ENCODE measurements at regions not wholly inside any gene's neighbourhood (a gene's known extent, or its start where the extent isn't known, plus 50 kb on each side); places are given as distances from the start of the nearest gene placed in this dataset.
"Not testable (repeated sequence)": the region's sequence is repeated elsewhere in the genome, so short reads cannot be mapped to it uniquely, and the experiment has no call there.

- not testable (repeated sequence) for DNase-seq, H3K36me3 Mint-ChIP-seq, H3K9me3 Mint-ChIP-seq
- H3K27ac Mint-ChIP-seq, result peak overlapping the region; percentile 86
- H3K4me1 Mint-ChIP-seq, result peaks cover 40% of the 10 kb centered on the region
- H3K27me3 Mint-ChIP-seq, result peaks cover 13% of the 10 kb centered on the region
- H3K4me3 Mint-ChIP-seq, result peak overlapping the region; percentile 89
Observed at GRCh38 chr2:131681611-131682121, 154.0 kb downstream of the CCDC74A start.

- Mint-ChIP-seq H3K9me3 (no peaks in the 10 kb centered on the region), H3K27ac (peak overlapping the region; percentile 86), H3K36me3 (peaks cover 11% of the 10 kb centered on the region), H3K4me1 (peaks cover 40% of the 10 kb centered on the region), H3K27me3 (peaks cover 6% of the 10 kb centered on the region), H3K4me3 (peak overlapping the region; percentile 89)
- peak; percentile 81 for DNase-seq
Observed at GRCh38 chr2:131682122-131682944, 154.6 kb downstream of the CCDC74A start.

GRCh38 chr2:131682945-131683330 is 155.2 kb downstream of the CCDC74A start:
- Mint-ChIP-seq H3K4me3 (peak overlapping the region; percentile 89), H3K36me3 (peaks cover 17% of the 10 kb centered on the region), H3K4me1 (peaks cover 37% of the 10 kb centered on the region), H3K27ac (peak overlapping the region; percentile 86)
- not testable (repeated sequence) for DNase-seq, H3K27me3 Mint-ChIP-seq, H3K9me3 Mint-ChIP-seq

- H3K4me1 Mint-ChIP-seq, result peaks cover 37% of the 10 kb centered on the region
- H3K27ac Mint-ChIP-seq, H3K9me3 Mint-ChIP-seq, H3K27me3 Mint-ChIP-seq, DNase-seq: not testable (repeated sequence)
- H3K36me3 Mint-ChIP-seq, result peaks cover 30% of the 10 kb centered on the region
- peak overlapping the region; percentile 7 for H3K4me3 Mint-ChIP-seq
Observed at GRCh38 chr2:131684631-131685316, 157.1 kb downstream of the CCDC74A start.

- H3K4me3 Mint-ChIP-seq, H3K27me3 Mint-ChIP-seq, H3K27ac Mint-ChIP-seq, H3K9me3 Mint-ChIP-seq, DNase-seq: not testable (repeated sequence)
- Mint-ChIP-seq H3K4me1 (peaks cover 29% of the 10 kb centered on the region), H3K36me3 (peaks cover 45% of the 10 kb centered on the region)
Observed at GRCh38 chr2:131686164-131686893, 158.6 kb downstream of the CCDC74A start.

- Mint-ChIP-seq H3K4me1 (peaks cover 26% of the 10 kb centered on the region), H3K36me3 (peaks cover 50% of the 10 kb centered on the region)
- H3K27ac Mint-ChIP-seq, H3K9me3 Mint-ChIP-seq, DNase-seq, H3K4me3 Mint-ChIP-seq, H3K27me3 Mint-ChIP-seq: not testable (repeated sequence)
Observed at GRCh38 chr2:131686894-131687238, 159.2 kb downstream of the CCDC74A start.

- H3K27ac Mint-ChIP-seq, H3K9me3 Mint-ChIP-seq, H3K4me3 Mint-ChIP-seq, DNase-seq, H3K27me3 Mint-ChIP-seq: not testable (repeated sequence)
- H3K4me1 Mint-ChIP-seq, result peaks cover 16% of the 10 kb centered on the region
- peaks cover 60% of the 10 kb centered on the region for H3K36me3 Mint-ChIP-seq
Observed at GRCh38 chr2:131689066-131689465, 161.4 kb downstream of the CCDC74A start.

GRCh38 chr2:131711268-131711667 is 183.6 kb downstream of the CCDC74A start:
- not testable (repeated sequence) for H3K27ac Mint-ChIP-seq, H3K4me3 Mint-ChIP-seq, H3K4me1 Mint-ChIP-seq, DNase-seq, H3K36me3 Mint-ChIP-seq, H3K27me3 Mint-ChIP-seq, H3K9me3 Mint-ChIP-seq

- H3K27me3 Mint-ChIP-seq, H3K4me3 Mint-ChIP-seq, H3K4me1 Mint-ChIP-seq, DNase-seq, H3K9me3 Mint-ChIP-seq, H3K36me3 Mint-ChIP-seq, H3K27ac Mint-ChIP-seq: not testable (repeated sequence)
Observed at GRCh38 chr2:131717907-131718306, 190.2 kb downstream of the CCDC74A start.

GRCh38 chr2:131721163-131721562 is 193.5 kb downstream of the CCDC74A start:
- not testable (repeated sequence) for H3K27me3 Mint-ChIP-seq, H3K9me3 Mint-ChIP-seq, H3K4me1 Mint-ChIP-seq, DNase-seq, H3K4me3 Mint-ChIP-seq, H3K27ac Mint-ChIP-seq
- H3K36me3 Mint-ChIP-seq, result peaks cover 12% of the 10 kb centered on the region

GRCh38 chr2:131722256-131722655 is 194.6 kb downstream of the CCDC74A start:
- H3K27ac Mint-ChIP-seq, H3K9me3 Mint-ChIP-seq, H3K4me3 Mint-ChIP-seq, H3K27me3 Mint-ChIP-seq, H3K4me1 Mint-ChIP-seq, DNase-seq: not testable (repeated sequence)
- H3K36me3 Mint-ChIP-seq, result peaks cover 12% of the 10 kb centered on the region

- H3K9me3 Mint-ChIP-seq, result no peaks in the 10 kb centered on the region
Observed at GRCh38 chr2:131724019-131724418, 196.3 kb downstream of the CCDC74A start.

GRCh38 chr2:131728451-131728850 is 200.8 kb downstream of the CCDC74A start:
- not testable (repeated sequence) for H3K27me3 Mint-ChIP-seq, DNase-seq, H3K36me3 Mint-ChIP-seq, H3K4me1 Mint-ChIP-seq, H3K27ac Mint-ChIP-seq, H3K9me3 Mint-ChIP-seq, H3K4me3 Mint-ChIP-seq

More at GRCh38 chr2:131724019-131724418, 196.3 kb downstream of the CCDC74A start:
- H3K27me3 Mint-ChIP-seq, result no peaks in the 10 kb centered on the region
- peaks cover 10% of the 10 kb centered on the region for H3K36me3 Mint-ChIP-seq
- DNase-seq, result no peak
- H3K4me3 Mint-ChIP-seq, result no peak overlapping the region
- no peaks in the 10 kb centered on the region for H3K4me1 Mint-ChIP-seq
- no peak overlapping the region for H3K27ac Mint-ChIP-seq

GRCh38 chr2:131733530-131733929 is 205.8 kb downstream of the CCDC74A start:
- not testable (repeated sequence) for H3K4me3 Mint-ChIP-seq, H3K27ac Mint-ChIP-seq, H3K9me3 Mint-ChIP-seq, H3K4me1 Mint-ChIP-seq, H3K27me3 Mint-ChIP-seq, H3K36me3 Mint-ChIP-seq, DNase-seq

GRCh38 chr2:131736406-131736805 is 208.7 kb downstream of the CCDC74A start:
- DNase-seq, H3K27ac Mint-ChIP-seq, H3K36me3 Mint-ChIP-seq, H3K4me1 Mint-ChIP-seq, H3K9me3 Mint-ChIP-seq, H3K4me3 Mint-ChIP-seq, H3K27me3 Mint-ChIP-seq: not testable (repeated sequence)

Measured in activated naive CD8-positive, alpha-beta T cell treated with anti-CD3 and anti-CD28 coated beads for 36 hours (primary cell).